Epidermal melanocyte (primary cell): ENCODE measurements at regions not wholly inside any gene's neighbourhood (a gene's known extent, or its start where the extent isn't known, plus 50 kb on each side); places are given as distances from the start of the nearest gene placed in this dataset.

Source experiments
- DNase-seq: peaks from one replicate; pipeline ENCODE4 v3.0.0; 2011; ENCODE audit warnings: low spot score; ENCODE audit not compliant: insufficient read length

- DNase-seq: no peak
Observed at GRCh38 chr6:121499666-121500065, 64.2 kb downstream of the GJA1 start.

GRCh38 chr6:121503589-121503991 lies 68.1 kb downstream of the GJA1 start:
- no peak for DNase-seq

- no peak for DNase-seq
Observed at GRCh38 chr6:121504227-121504626, 68.8 kb downstream of the GJA1 start.

GRCh38 chr6:121505284-121505683 lies 69.8 kb downstream of the GJA1 start:
- no peak for DNase-seq

- no peak for DNase-seq
Observed at GRCh38 chr6:121506761-121507754, 71.6 kb downstream of the GJA1 start.

- DNase-seq: no peak
Observed at GRCh38 chr6:121510568-121511177, 75.2 kb downstream of the GJA1 start.

- no peak for DNase-seq
Observed at GRCh38 chr6:121515630-121516265, 80.3 kb downstream of the GJA1 start.

GRCh38 chr6:121516331-121516730 lies 80.9 kb downstream of the GJA1 start:
- DNase-seq: no peak

GRCh38 chr6:121520337-121521163 lies 85.1 kb downstream of the GJA1 start:
- DNase-seq: no peak

GRCh38 chr6:121521164-121521555 lies 85.7 kb downstream of the GJA1 start:
- DNase-seq: no peak

- DNase-seq: no peak
Observed at GRCh38 chr6:121522265-121522664, 86.8 kb downstream of the GJA1 start.

GRCh38 chr6:121522771-121523386 lies 87.4 kb downstream of the GJA1 start:
- DNase-seq: no peak

- DNase-seq: no peak
Observed at GRCh38 chr6:121523628-121524027, 88.2 kb downstream of the GJA1 start.

GRCh38 chr6:121526282-121526681 lies 90.8 kb downstream of the GJA1 start:
- DNase-seq: no peak

- DNase-seq: no peak
Observed at GRCh38 chr6:121531658-121532169, 96.3 kb downstream of the GJA1 start.

GRCh38 chr6:121533321-121533841 lies 97.9 kb downstream of the GJA1 start:
- DNase-seq: no peak

- no peak for DNase-seq
Observed at GRCh38 chr6:121535777-121536176, 100.3 kb downstream of the GJA1 start.

GRCh38 chr6:121536345-121536744 lies 100.9 kb downstream of the GJA1 start:
- DNase-seq: no peak

- DNase-seq: no peak
Observed at GRCh38 chr6:121539439-121539838, 104.0 kb downstream of the GJA1 start.

GRCh38 chr6:121540210-121540609 lies 104.8 kb downstream of the GJA1 start:
- no peak for DNase-seq
